BE2C (cell line): ENCODE measurements at regions not wholly inside any gene's neighbourhood (a gene's known extent, or its start where the extent isn't known, plus 50 kb on each side); places are given as distances from the start of the nearest gene placed in this dataset.

ENCODE experiments used
- DNase-seq: peaks from one replicate; pipeline ENCODE4 v3.0.0-alpha.2; 2020
- H3K27me3 ChIP-seq: fragments of 250-450 bp; sonication (Bioruptor Pico); 2 replicates; pipeline ENCODE4 v1.5.1; 2020; ENCODE audit warnings: mild to moderate bottlenecking
- H3K36me3 ChIP-seq: fragments of 250-450 bp; sonication (Bioruptor Pico); 2 replicates; pipeline ENCODE4 v1.5.1; 2020; ENCODE audit warnings: mild to moderate bottlenecking
- H3K4me1 ChIP-seq: fragments of 250-450 bp; sonication (Bioruptor Pico); 2 replicates; pipeline ENCODE4 v1.5.1; 2020
- H3K4me3 ChIP-seq: 2 replicates; pipeline ENCODE4 v1.5.1; 2011; ENCODE audit warnings: low read depth, low read length
- H3K9me3 ChIP-seq: fragments of 250-450 bp; sonication (Bioruptor Pico); 2 replicates; pipeline ENCODE4 v1.5.1; 2020
- CTCF ChIP-seq: IDR thresholded peaks from 2 replicates; pipeline ENCODE4 v1.5.1; 2012; ENCODE audit warnings: mild to moderate bottlenecking, low read depth, low read length

GRCh38 chr13:73792796-73793195 lies 341.4 kb downstream of the KLF12 start:
- H3K4me1 ChIP-seq = no peaks in the 10 kb centered on the region
- H3K9me3 ChIP-seq = no peaks in the 10 kb centered on the region
- no peak for DNase-seq
- no peak for TF ChIP-seq CTCF
- no peak overlapping the region for H3K4me3 ChIP-seq
- H3K27me3 ChIP-seq = no peaks in the 10 kb centered on the region
- H3K36me3 ChIP-seq = no peaks in the 10 kb centered on the region

GRCh38 chr13:73782450-73783449 lies 351.5 kb downstream of the KLF12 start:
- Histone ChIP-seq H3K9me3 (no peaks in the 10 kb centered on the region), H3K4me1 (no peaks in the 10 kb centered on the region), H3K4me3 (no peak overlapping the region), H3K36me3 (no peaks in the 10 kb centered on the region), H3K27me3 (no peaks in the 10 kb centered on the region)
- TF ChIP-seq CTCF = no peak
- no peak for DNase-seq

GRCh38 chr13:73781384-73781783 lies 352.8 kb downstream of the KLF12 start:
- Histone ChIP-seq H3K4me3 (no peak overlapping the region), H3K4me1 (no peaks in the 10 kb centered on the region), H3K36me3 (no peaks in the 10 kb centered on the region), H3K27me3 (no peaks in the 10 kb centered on the region), H3K9me3 (no peaks in the 10 kb centered on the region)
- no peak for DNase-seq
- no peak for TF ChIP-seq CTCF

GRCh38 chr13:73779881-73780280 lies 354.3 kb downstream of the KLF12 start:
- H3K9me3 ChIP-seq = no peaks in the 10 kb centered on the region
- TF ChIP-seq CTCF = no peak
- H3K36me3 ChIP-seq = no peaks in the 10 kb centered on the region
- H3K27me3 ChIP-seq = no peaks in the 10 kb centered on the region
- H3K4me3 ChIP-seq = no peak overlapping the region
- H3K4me1 ChIP-seq = no peaks in the 10 kb centered on the region
- no peak for DNase-seq

- DNase-seq = no peak
- TF ChIP-seq CTCF = no peak
- Histone ChIP-seq H3K27me3 (no peaks in the 10 kb centered on the region), H3K9me3 (no peaks in the 10 kb centered on the region), H3K4me3 (no peak overlapping the region), H3K4me1 (no peaks in the 10 kb centered on the region), H3K36me3 (no peaks in the 10 kb centered on the region)
Observed at GRCh38 chr13:73778242-73778864, 355.9 kb downstream of the KLF12 start.

GRCh38 chr13:73777134-73777533 lies 357.1 kb downstream of the KLF12 start:
- no peak for TF ChIP-seq CTCF
- Histone ChIP-seq H3K27me3 (no peaks in the 10 kb centered on the region), H3K36me3 (no peaks in the 10 kb centered on the region), H3K4me3 (no peak overlapping the region), H3K4me1 (no peaks in the 10 kb centered on the region), H3K9me3 (no peaks in the 10 kb centered on the region)
- no peak for DNase-seq
